Activated T-helper 9 cell treated with anti-CD3 and anti-CD28 coated beads, Interleukin-2, amount 50 U/mL, for 16 hours (primary cell): ENCODE measurements at regions not wholly inside any gene's neighbourhood (a gene's known extent, or its start where the extent isn't known, plus 50 kb on each side); places are given as distances from the start of the nearest gene placed in this dataset.
"Not testable (repeated sequence)": the region's sequence is repeated elsewhere in the genome, so short reads cannot be mapped to it uniquely, and the experiment has no call there.

Source experiments
- DNase-seq: peaks from one replicate; pipeline ENCODE4 v3.0.0-alpha.2; 2020; ENCODE audit warnings: low read depth

DNA sequence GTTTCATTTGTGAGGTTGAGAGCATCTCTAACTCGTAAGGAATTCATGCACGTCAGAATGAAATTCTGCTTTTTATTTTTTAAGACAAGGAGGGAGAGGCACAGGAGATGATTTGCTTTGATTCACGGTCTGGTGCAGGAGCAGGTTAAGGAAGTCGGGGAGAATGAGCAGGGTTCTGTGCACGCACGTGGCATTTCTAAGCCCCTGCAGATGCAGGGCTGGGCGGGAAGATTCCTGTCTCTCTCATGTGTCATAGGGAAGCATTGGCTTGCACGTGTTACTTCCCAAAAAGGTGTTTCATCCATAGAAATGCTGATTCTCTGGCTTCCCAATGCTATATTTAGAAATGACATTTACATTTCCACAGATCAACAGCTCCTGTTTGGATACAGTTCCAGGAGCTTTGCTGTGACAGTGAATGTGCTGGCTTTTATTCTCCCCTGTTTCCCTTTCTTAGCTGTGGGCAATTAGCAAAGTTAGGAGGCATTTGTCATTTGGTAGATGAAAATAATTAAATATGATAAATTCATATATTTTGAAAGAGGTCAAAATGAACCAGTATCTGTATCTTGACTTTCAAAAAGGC is 119.7 kb upstream of the ZFP64 start:
- DNase-seq: no peak

DNA sequence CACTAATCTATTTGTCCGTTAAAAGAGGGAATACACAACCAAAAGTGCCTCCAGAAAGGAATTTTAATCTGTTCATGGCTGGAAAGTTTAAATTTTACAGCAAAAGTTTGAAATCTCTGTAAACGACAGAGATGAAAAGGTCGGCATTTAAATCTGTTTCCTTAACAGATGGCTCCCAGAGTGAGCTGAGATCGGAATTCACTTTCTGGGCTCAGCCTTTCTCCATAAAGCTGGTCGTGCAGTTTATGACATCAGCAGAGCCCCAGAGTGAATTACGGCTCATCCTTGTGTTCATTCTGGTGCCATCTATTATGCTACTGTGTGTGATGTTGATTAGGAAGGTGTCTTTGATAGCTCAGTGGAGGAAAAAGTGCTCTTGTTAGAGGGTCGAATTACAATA is 117.6 kb upstream of the ZFP64 start:
- no peak for DNase-seq

DNA sequence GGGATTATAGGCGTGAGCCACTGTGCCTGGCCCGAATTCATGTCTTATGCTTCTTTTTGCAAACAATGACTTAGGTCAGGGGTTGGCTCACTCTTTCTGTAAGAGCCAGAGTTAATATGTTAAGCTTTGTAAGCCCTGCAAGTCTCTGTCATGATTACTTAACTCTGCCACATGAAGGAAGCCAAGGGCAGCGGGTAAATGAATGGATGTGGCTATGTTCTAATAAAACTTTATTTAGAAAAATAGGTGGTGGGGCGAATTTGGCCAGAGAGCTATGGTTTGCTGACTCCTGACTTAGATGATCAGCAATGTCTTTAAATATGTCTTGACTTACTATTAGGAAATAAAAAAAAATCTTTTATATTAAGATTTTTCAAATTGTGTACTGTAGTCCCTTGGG is 114.9 kb upstream of the ZFP64 start:
- no peak for DNase-seq

DNA sequence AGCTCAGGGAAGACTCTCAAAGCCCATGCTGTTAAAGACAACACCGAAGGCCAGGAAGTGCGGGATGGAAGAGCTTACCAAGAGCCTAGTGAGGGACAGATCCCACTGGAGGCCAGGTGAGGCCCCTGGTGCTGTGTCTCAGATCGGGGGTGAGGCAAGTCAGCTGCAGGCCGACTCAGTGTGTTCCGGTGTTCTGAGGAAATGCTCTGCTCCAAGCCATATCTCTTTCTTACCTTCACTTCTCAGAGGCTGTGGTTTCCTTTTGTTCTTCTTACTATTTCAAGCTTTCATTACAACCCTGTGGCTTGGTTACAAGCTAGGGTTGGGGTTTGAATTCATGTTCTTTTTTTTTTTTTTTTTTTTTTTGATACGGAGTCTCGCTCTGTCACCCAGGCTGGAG is 114.3 kb upstream of the ZFP64 start:
- DNase-seq: no peak

DNA sequence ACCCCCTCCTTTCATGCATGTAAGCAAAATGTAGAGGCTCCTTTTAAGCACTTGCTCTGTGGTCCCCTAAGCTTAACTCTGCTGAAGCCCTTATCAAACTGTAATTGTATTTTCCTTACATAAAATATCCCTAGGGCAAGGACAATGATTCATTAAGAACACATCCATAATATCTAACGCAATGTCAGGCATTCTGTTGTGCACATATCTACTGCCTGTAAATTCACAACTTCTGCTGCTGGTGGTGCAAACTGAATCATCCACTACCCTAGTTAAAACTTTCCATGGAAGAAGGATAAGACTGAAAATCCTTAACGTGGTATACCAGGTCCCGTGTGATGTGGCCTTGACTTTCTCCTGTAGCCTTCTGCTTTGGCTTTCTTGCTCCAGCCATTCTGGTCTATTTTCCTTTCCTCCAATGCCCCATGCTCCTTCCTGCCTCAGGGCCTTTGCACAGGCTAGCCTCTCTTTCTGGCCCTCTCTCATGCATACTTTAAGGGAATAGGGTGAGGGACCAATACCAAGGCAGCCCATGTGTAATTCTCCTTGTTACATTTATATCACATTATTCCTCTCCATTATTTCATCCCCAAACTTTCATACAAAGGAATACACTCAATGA is 113.6 kb upstream of the ZFP64 start:
- no peak for DNase-seq

DNA sequence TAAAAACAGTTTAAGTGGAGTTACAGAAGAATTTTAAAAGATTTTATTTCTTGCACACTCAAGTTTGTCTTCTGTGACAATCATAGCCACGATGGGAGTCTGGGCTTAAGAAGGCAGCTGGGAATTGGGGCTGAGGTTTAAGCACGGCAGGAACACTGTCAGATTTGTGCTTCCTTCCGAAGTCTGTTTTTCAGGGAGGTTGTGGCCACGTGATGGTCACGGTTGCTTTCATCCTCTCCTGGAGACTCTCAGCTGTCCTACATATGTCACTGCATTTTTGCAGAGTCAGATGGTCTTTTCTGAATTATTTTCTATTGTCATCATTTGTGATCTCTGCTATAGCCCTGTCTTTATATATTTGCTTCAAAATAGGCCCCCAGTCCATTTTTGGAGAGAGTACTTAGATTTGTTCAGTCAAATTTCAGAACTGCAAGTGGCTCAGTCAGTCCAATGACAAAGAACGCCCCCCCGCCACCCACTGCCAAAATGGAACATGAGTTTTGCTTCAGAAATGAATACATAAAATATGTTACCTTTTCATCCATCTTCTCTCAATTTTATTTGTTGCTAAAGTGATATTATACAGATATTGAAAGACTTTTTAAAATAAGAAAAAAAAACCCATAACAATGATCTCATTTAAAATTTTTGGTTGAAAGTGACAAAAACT is 111.8 kb upstream of the ZFP64 start:
- DNase-seq: no peak

DNA sequence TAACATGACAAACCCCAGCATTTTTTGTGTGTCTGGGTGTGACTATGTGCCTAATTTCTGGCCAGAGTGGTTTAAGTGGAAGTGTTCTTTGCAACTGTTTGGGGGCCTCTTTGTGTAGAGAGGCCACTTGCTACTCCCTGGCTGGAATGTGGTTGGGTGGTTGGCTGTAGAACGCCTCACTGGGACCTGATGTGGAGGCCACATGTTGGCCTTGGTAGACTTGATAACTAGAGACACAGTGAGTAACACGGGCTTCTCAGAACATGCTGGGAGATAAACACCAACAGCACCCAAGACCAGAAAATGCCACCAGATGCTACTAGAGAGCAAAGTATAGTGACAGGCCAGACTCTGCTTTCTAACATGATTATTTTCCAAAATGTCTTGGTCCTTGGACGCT is 111.2 kb upstream of the ZFP64 start:
- DNase-seq: no peak

DNA sequence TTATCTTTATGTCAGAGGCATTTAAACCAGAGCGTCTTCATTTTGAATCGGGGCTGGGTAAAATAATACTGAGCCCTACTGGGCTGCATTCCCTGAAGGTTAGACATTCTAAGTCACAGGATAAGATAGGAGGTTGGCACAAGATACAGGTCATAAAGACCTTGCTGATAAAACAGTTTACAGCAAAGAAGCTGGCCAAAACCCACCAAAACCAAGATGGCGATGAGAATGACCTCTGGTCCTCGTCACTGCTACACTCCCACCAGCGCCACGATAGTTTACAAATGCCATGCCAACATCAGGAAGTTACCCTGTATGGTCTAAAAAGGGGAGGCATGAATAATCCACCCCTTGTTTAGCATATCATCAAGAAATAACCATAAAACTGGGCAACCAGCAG is 110.5 kb upstream of the ZFP64 start:
- not testable (repeated sequence) for DNase-seq

DNA sequence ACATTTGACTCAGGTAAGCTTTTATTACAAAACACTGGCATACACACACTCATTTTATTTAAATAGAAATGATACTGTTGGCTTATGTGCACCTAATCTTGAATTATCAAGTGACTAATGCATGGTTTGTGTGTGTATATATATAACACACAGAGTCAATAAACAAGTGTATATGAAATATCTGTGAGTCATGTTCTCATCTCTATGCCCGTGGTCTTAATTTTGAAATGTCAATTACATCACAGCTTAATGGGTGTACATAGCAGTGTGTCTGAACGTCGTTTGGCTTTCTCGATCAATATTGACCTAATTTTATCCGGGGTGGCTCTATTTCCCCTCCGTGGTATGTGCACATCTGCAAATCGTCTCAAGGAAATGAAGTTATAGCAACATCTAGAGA is 104.0 kb upstream of the ZFP64 start:
- no peak for DNase-seq

DNA sequence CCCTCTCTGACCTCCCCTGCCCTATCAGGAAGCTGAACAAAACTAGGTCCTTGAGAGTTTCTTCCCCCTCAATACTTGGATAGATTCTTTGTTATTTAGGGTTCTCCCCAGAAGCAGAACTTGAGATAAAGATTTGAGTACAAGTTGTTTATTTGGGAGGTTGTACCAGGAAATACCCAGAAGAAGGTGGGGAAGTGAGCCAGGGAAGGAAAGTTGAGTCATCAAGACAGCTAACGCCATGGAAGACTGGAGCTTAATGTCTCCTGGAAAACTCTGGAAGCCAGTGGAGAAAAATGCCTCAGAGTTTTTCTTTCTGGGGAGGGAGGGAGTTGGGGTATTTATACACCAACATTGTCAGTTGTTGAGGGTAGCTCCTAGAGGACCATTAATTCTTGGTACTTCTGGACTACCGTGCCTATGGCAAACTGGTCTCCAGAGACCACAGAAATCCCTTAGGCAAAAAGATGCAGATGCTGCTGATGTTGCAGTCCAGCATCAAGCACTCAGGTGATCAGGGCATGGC is 102.6 kb upstream of the ZFP64 start:
- DNase-seq: no peak

DNA sequence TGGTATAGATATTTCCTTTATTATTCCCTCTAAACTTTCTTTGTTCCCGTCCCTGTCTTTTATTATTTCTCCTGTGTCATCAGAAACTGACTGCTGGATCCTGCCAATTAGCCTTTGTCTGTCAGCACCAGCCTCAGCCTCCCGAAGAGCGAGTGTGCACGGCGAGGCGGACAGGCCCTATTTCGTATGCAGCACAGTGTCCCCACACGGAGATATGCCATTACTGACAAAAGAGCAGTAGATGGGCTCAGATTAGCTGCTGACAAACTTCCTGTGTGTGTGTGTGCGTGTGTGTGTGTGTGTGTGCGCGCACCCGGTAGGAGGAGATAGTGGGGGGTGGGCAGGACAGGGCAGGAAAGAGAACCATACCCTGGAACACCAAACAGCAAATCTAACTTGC is 99.5 kb upstream of the ZFP64 start:
- DNase-seq: no peak

DNA sequence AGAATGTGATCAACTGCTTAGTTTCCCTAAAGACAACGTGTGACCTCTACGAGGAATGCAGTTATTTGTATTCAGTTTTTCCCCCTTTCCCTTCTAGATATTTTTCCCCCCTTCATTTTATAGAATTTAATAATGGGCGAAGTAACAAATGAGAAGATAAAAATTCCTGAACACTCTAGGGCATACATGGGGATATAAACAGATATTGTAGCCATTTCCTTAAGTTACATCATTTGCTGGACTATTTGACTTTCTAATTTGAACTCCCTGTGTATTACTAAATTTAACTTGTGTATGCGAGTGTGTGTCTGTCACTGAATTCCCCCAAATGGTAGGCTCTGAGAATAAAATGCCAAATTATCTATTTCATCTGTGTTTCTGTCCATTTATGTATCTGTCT is 99.0 kb upstream of the ZFP64 start:
- no peak for DNase-seq

DNA sequence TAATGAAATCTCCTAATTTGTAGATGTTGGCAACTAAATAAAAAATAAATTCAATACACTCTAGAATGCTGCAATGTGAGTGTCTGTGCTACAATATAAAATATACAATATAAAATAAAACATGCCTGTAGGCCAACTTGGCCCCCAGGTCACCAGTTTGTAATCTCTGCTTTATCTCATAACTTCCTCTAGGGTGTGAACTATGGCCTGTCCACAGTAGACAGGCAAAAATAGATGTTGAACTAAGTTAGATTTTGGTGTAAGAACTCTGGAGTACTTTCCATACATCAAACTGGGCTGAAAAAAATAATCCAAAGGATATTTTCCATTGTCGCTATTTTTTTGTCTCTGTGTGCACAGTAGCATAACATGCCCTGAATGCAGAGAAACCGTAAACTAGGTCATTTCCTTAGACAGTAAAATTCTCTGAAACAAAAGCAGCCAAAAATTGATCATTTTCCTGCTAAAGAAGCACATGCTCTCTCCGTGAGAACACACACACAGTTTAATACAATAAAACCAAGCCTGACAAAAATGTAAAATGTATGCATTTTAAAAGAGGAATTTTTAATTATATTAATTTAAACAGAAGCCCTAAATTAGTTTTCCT is 98.5 kb upstream of the ZFP64 start:
- DNase-seq: no peak

DNA sequence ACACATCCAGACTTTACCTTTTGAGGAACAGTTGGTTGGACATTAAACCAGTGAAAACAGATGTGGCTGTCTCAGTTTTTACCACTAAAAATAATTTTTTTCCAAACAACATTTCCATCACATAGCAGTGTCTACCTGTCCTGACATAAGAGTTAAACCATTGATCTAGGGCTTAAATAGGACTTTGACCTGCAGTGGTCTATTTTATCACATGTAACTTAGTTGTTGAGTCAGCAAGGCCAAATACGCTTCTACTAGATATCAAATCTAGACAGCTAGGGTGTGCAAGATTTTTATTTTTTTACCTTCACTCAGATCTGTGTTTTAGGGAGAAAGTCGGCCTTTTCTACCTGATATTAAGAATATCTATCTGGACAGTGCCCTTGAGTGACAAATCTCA is 88.8 kb upstream of the ZFP64 start:
- DNase-seq: no peak

DNA sequence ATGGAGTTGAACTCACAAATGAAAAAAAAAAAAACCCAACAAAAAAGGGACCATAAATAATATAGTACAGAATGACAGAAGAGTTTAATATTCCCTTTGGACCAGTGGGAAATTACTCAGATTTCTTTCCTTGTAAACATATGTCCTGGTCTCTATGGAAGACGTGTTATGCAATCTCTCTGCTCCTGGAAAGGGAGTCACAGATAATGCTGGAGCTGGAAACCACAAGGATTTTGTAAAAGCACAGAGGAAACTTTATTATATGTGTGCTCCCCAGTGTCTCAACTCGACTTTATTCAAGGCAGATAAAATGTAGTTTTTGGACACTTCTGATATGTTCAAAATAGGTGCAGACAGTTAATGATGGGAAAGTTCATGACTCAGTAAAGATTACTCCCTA is 88.1 kb upstream of the ZFP64 start:
- no peak for DNase-seq

DNA sequence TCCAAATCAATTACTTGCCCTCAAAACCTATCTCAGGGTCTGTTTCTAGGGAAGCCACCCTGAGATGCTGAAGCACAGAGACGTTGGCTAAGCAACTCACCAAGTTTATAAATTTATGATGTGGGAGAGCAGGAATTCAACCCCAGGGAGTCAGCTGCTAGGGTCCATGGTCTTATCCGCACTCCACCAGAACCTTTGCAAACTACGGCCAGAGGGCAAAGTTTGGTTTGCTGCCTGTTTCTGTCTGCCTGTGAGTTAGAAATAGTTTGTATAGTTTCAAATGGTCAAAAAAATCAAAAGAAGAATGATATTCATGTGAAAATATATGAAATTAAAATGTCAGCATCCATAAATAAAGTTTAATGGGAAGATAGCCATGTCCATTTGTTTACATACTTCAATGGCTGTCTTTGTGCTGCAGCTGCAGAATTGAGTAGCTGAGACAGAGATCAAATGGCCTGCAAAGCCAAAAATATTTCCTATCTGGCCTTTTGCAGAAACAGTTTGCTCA is 83.7 kb upstream of the ZFP64 start:
- DNase-seq: no peak

DNA sequence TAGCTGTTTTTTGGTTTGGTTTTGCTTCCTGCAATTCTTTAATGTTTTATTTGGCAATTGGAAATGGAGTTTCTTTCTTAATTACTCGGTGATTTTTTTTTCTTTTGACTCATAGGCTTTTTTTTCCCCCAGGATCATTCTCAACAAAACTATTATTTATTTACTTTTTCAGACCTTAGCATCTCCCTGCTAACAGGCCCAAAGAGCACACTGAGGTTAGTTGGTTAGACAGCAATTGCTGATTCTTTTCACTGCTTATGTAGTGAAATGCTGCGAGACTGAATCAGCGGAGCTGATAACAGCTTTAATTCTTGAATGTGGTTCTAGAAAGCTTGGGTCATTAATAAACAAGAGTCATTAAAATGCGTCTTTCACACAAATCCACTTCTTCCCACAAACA is 79.1 kb upstream of the ZFP64 start:
- no peak for DNase-seq

DNA sequence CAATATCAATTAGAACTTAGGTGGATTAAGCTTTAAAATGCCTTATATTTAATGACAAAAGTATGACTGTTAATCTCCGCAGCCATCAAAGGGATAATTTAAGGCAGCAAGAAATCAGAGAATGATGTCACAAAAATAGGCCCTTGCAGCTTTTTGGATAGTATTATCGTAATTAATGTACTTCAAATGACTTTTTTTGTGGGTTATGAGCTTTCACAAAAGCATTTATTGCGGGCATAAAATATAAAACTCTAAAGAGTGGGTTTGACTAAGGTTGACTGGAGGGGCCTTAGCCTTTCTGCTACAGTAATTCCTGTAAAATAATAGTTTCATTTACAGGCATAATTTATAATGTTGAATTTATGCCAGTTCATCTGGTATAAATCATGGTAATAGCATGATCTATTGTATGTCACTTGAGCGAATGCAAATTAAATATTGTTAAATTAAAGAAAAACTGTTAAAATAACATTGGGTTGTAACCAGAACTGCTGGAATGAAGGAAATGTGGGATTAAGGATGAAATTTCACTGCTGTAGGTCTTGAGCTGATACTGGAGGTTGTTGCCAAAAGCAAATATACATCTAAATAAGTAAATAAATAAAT is 78.5 kb upstream of the ZFP64 start:
- no peak for DNase-seq

DNA sequence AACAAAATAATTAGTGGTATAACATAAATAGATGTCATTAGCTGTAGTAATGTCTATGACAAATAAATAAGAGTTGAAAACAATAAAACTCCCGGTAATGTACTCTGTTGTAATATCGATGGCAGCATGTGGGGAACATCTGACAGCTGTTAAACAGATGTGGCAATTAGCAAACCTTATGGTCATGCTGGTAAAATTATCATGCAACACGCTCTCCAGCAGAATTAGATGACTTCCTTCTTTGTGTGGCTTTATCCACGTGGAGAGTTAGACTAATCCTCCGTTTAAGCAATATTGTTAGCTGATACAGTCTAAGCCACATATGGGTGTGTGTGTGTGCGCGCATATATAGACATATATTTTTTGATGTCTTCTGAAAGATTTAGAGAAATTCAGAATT is 77.7 kb upstream of the ZFP64 start:
- no peak for DNase-seq

DNA sequence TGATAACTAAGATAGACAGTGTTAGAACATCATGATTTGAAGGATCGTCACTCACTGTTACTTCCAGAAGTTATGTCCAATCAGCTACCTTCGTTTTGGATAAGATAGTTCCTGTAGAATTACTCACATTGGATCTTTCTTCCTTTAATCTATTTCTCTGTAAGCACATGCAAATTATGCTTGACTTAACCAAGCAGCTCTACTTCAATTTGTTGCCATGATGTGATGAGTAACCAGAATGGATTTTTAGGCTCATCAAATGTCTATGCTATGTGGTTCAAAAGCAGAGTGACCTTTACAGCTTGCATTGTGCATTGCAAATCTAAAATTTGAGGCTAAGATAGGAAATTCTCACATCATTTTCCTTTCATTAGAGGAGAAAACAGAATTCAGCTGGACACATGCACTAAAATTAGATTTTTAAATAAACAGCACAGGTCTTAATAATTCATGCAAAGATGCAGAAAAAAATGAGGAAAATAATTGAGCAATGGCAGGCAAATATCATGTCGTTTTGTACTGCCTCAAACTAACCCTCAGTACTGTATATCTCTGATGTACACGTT is 76.7 kb upstream of the ZFP64 start:
- DNase-seq: no peak

DNA sequence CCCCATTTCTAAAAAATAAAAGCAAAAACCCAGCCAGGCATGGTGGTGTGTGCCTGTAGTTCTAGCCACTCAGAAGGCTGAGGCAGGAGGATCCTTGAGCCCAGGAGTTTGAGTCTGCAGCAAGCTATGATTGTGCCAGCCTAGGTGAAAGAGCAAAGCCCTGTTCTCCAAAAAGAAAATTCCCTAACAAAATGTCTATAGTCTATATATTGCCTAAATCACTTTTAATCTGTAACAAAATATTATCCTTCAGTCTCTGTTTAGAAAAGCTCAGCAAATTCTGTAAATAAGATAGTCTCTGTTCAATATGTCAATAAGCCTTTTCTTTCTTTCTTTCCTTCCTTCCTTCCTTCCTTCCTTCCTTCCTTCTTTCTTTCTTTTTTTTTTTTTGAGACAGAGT is 75.8 kb upstream of the ZFP64 start:
- DNase-seq: no peak

DNA sequence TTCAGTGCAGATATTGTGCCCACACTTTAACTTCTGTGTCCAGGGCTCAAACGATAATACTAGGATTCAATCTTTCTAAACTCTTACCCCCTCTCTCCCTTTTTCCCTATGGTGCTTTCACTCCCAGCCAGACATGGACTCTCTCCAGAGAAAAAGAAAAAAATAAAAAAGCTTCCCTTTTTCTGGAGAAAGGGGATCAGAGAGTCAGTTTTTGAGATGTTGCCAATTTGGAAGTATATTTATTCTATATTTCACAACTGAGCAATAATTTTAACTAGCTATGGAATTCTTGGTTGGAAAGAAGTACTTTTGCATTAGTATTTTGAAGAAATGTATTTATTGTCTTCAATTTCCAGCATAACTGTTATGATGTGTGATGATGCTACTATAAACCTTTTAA is 72.2 kb upstream of the ZFP64 start:
- no peak for DNase-seq
